GM20000 (cell line): ENCODE measurements at regions not wholly inside any gene's neighbourhood (a gene's known extent, or its start where the extent isn't known, plus 50 kb on each side); places are given as distances from the start of the nearest gene placed in this dataset.

ENCODE experiments used
- DNase-seq: peaks from one replicate; pipeline ENCODE4 v3.0.0; 2012; ENCODE audit warnings: low spot score
- TF ChIP-seq, protein P1 (sequence below): IDR thresholded peaks from 2 replicates; pipeline ENCODE4 v1.5.1; 2012; ENCODE audit warnings: mild to moderate bottlenecking, control low read depth; ENCODE audit errors: extremely low read depth, missing control alignments

DNA sequence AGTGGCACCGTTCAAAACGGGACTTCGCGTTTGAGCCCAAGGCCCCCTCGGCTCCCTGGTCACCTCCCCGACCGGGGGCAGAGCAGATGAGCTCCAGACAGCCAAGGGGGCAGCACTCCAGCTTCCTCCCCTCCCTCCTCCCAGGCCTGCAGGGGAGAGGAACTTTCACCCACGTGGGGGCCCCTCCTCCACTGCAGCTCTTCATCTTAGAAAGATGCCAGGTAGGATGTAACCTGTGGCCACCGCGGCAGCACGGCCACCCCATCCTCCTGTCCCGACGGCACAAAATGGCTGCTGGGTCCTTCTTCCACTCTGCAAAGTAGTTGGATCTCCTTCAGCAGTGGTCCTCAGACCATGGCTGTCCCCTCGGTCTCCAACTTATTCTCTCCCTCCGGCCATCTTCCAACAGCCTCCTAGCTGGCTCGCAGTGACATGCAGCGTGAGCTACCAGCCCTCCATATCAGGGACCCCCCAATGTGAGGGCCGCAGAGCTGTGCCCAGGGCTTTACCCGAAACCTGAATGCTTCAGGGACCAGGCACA is 94.5 kb upstream of the ID2 start:
- TF ChIP-seq, protein P1, sequence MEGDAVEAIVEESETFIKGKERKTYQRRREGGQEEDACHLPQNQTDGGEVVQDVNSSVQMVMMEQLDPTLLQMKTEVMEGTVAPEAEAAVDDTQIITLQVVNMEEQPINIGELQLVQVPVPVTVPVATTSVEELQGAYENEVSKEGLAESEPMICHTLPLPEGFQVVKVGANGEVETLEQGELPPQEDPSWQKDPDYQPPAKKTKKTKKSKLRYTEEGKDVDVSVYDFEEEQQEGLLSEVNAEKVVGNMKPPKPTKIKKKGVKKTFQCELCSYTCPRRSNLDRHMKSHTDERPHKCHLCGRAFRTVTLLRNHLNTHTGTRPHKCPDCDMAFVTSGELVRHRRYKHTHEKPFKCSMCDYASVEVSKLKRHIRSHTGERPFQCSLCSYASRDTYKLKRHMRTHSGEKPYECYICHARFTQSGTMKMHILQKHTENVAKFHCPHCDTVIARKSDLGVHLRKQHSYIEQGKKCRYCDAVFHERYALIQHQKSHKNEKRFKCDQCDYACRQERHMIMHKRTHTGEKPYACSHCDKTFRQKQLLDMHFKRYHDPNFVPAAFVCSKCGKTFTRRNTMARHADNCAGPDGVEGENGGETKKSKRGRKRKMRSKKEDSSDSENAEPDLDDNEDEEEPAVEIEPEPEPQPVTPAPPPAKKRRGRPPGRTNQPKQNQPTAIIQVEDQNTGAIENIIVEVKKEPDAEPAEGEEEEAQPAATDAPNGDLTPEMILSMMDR = no peak
- DNase-seq = no peak

DNA sequence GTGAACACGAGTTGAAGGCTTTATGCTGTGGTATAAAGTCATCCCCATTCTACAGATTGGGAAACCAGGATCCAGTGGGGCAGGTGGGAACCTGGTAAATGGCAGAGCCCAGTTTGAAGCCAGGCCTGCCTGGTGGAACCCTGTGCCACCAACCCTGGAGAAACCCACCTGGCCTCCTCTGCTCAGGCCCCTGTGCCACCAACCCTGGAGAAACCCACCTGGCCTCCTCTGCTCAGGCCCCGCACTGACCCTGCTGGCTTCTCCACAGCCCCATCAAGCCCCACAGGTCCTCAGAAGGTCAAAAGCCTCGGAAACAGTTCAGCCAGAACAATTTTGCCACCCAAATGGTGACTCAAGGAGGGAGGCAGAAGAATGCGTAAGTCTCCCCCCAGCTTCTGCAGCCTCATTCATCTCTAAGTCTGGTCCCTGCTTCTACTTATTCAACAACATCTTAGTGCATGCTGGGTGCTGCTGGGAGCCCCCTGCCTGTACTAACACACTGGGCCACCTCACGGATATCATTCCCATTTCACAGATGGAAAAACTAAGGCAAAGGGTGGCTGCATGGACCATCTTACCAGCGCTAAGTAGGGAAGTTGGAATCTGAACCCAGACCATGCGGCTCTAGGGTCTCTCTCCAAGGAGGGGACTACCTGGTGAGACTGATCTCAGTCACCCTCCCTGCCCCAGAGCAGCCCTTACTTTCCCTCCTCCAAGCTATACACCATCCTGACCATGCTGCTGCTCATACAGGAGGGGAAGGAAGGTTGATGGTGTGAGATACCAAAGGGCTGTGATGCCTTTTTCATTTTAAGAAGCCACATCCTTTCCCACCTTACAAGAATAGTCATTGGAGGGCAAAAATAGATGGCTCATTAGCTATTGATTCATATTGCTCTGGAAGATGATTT is 93.7 kb upstream of the ID2 start:
- TF ChIP-seq, protein P1 = no peak
- no peak for DNase-seq

DNA sequence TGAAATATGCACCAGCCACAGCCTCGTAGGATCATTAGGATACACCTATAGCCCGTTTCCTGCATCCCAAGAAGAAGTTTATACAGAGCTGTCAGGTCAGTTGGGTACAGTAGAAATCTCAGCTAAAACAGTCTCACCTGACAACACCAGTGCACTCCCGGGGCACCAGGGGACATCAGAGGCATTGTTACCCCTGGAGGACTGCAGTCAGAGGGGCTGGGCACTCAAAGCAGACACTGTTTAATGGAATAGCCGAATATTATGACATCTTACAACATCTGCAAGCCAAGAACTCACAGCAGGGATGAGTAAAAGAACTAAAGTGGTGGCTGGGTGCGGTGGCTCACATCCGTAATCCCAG is 93.0 kb upstream of the ID2 start:
- no peak for DNase-seq
- TF ChIP-seq, protein P1 = no peak

DNA sequence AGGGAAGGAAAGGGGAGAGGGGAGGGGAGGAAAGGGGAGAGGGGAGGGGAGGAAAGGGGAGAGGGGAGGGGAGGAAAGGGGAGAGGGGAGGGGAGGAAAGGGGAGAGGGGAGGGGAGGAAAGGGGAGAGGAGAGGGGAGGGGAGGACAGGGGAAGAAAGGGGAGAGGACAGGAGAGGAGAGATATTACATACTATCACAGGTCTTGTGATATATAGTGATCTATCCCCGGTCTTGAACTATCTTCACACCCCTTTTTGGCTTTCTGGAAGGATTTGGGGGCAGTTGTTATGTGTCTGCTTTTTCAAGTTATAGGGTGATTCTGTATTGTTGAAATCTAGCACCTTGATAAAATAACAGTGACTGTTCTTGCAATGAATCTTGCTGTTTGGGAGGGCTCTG is 92.1 kb upstream of the ID2 start:
- no peak for DNase-seq
- TF ChIP-seq, protein P1 = no peak

DNA sequence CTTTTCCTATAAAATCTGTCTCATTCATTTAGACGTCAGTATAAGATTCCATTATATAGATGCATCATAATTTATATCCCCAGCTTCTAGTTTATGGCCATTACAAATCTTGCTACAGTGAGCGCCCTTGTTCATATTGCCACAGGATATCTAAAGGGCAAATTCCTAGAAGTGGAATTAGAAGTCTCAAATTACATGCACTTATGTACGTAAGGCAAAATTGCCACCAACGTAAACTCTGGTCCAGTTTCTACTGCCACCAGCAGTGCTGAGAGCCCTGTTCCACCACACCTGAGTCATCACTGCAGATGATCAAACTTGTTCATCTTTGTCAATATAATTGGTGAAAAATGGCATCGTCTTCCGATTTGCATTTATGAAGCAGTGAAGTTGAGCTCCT is 90.9 kb upstream of the ID2 start:
- TF ChIP-seq, protein P1 = no peak
- DNase-seq = no peak

DNA sequence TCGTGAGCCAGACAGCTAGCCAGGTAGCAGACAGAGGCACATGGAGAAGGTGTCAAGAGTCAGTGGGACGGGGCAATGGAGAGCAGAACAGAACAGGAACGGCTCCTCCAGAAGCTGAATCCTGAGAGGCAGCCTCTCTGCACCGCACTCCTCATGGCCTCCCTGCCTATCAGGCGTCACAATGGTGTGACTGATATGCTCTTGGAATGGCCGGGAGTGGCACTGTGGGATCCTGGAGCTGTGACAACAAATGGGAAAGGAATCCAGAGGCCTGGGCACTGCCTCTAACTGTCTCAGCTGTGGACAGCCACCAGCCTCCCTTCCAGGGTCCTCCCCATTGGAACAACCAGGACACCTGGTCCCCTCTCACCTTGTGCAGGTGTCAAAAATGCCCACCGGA is 89.1 kb upstream of the ID2 start:
- TF ChIP-seq, protein P1 = no peak
- DNase-seq = no peak

DNA sequence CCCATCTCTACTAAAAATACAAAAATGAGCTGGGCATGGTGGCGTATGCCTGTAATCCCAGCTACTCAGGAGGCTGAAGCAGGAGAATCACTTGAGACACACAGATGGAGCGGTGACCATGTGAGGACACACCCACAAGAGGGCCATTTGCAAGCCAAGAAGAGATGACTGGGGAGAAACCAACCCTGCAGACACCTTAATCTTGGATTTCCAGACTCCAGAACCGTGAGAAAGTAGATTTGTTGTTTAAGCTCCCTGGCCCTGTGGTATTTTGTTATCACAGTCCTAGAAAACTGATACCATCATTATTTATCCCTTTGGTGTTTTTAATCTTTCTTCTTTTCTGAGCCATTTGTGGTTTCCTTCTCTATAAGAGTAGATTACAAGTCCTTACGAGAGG is 88.6 kb upstream of the ID2 start:
- TF ChIP-seq, protein P1 = no peak
- DNase-seq = no peak
